ENCODE measurements at regions not wholly inside any gene's neighbourhood (a gene's known extent, or its start where the extent isn't known, plus 50 kb on each side); places are given as distances from the start of the nearest gene placed in this dataset.
"Not testable (repeated sequence)": the region's sequence is repeated elsewhere in the genome, so short reads cannot be mapped to it uniquely, and the experiment has no call there.

- no peak for DNase-seq
These were observed 60.2 kb downstream of the LSMEM1 start for GRCh38 chr7:112540839-112541577.

GRCh38 chr7:112546723-112547513 lies 66.1 kb downstream of the LSMEM1 start:
- no peak for DNase-seq

- DNase-seq, result no peak
These were observed 67.1 kb downstream of the LSMEM1 start for GRCh38 chr7:112547916-112548315.

- peak; percentile 48 for DNase-seq
These were observed 69.8 kb downstream of the LSMEM1 start for GRCh38 chr7:112550468-112551060.

- DNase-seq, result not testable (repeated sequence)
These were observed 70.7 kb downstream of the LSMEM1 start for GRCh38 chr7:112551521-112551920.

GRCh38 chr7:112554591-112554990 lies 73.8 kb downstream of the LSMEM1 start:
- no peak for DNase-seq

DNA sequence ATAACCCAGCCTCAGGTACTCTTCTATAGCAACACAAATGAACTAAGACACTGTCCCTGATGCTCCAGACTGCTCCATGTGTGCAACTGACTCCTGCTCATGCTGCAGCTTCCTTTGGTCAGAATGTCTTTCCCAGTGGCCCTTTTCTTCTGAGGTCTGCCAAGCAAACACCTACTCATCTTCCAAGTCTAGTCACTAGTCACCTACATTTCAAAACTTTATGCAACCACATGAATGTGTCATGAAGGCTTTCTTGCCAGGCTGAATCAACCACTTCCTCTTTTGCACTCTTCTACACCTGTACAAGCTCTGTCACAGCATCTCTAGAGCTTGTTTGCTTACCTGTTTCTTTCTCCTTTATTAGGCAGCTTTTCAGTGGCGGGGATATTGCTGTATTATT lies 75.8 kb downstream of the LSMEM1 start:
- DNase-seq, result no peak

- DNase-seq, result no peak
These were observed 85.9 kb downstream of the LSMEM1 start for GRCh38 chr7:112566442-112567324.

GRCh38 chr7:112567388-112567787 lies 86.6 kb downstream of the LSMEM1 start:
- DNase-seq, result no peak

DNA sequence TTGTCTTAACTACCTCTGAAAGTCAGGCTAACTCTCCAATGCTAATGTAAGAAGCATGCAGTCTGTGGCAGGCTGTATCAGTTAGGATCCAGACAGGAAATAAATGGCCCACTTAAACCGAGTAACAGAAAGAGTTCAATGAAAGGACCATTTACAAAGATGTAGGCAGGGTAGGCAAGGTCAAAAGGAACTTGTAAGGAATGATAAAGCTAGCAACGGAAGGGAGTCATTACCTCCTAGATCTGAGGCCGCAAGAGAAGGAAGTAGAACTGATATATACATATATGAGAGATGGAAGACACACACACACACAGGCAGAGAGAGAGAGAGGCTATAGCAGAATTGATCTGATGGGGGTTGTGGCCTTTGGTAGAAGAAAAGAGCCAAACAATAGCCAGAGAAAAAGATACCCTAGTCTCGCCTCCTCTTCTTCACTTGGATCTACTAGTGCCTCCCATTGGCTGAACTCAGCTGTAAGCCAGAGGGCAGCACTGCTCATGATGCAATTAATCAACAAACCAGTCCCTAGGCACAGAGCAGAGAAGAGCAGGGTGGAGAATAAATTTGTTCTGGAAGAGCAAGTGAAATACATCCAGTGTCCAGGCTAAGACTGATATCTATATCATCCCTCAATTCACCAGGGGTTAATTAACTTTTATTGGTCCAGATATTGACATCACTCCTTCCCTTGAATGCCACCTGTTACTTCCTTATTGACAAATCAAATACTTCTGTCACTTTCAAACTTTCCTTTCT lies 91.2 kb downstream of the LSMEM1 start:
- DNase-seq, result no peak

- DNase-seq, result peak; percentile 68
These were observed 92.0 kb downstream of the LSMEM1 start for GRCh38 chr7:112572669-112573301.

DNA sequence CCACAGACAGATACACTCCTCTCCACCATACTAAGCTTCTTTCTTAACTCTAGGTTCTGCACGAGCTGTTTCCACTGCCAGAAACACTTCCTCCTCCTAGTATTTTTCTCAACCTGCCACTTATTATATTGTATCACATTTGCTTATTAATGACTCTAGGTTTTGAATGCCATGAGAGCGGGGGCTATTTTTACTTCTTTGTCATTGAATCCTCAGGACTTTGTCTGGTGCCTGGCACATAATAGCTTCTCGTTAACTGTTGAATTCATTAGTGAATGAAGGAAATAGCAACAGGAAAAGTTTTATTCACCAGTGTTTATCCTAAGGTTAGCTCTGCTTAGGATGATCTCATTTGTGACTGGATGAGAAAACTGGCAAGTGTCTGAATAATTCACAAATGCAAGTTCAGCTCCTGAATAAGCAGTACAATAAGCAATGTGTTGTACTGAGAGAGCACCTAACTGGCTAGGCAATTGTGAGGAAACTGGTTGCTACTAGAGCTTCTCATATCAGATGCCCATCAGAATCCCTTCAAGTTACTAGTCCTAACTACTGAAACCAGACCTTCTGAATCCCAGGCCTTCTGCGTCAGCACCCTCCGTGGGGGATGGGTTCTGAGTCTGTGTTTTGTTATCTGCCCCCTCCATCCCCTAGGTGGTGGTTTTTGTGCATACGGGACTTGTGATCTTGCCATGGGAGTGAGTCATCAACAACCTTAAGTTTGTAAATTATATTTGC lies 92.7 kb downstream of the LSMEM1 start:
- no peak for DNase-seq

GRCh38 chr7:112575864-112576263 lies 95.1 kb downstream of the LSMEM1 start:
- no peak for DNase-seq

- no peak for DNase-seq
These were observed 98.6 kb downstream of the LSMEM1 start for GRCh38 chr7:112579388-112579787.

DNA sequence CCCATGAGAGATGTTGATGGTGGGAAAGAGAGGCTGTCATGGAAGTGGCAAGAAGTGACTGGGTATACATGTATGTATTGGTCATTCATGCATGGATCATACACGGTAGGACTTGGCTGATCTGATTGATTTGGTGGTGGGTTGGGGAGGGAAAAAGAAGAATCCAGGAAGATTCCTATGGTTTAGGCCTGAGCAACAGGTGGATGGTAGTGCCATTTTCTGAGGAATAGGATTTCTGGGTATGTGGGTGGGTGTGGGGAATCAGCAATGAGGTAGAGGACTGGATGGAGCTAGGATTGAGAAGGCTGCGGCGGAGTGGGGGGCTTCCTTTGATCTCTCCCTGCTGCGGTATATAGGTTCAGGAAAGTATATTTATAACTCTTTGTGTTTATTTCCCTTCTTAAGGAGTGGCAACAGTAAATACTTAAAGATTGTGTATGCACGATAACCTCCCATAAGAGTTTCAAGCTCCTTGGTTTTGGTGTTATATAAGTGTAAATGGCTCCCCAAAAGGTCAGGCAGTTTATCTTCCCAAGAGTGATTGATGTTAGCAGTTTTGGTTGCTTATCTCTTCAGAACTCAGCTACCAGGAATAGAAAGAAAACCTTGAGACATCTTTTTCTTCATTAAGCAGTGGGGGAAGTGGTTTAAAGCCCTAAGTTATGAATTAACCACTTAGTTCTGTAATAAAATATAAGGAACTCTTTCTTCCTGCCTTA lies 100.1 kb downstream of the LSMEM1 start:
- no peak for DNase-seq

DNA sequence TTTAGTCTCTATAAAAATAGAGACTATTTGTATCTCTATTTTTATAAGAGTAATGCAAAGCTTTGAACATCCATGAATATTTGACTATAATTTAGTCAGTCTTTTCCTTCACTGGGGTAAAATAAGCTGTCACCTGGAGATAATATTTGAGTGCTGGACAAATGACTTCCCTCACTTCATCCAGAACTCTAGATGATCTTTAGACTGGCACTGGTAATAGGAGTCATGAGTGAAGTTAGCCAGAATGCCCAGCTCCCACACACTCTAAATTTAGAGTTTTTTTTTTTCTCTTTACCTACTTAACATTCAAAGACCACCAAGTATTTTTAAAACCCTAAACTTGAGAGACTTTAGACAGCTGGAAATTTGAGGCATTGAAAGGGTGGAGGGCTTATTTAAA lies 100.7 kb downstream of the LSMEM1 start:
- DNase-seq, result no peak

DNA sequence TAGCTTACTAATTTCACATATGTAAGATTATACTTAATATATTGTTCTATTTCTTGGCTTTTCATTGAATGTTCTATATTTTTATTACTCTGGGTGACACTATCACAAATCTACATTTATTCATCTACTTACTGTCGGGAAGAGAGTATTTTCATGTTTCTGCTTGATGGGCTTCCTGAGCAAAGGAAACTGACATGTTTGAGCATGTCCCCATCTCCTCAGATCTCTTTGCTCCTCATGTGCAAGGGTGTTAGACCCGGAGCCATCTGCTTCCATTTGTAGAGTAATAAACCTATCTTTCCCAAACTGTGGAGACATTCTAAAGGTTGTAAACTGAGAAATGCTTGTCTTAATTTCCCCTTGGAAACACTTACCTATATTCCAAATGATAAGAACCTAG lies 103.5 kb downstream of the LSMEM1 start:
- no peak for DNase-seq

- no peak for DNase-seq
These were observed 106.7 kb downstream of the LSMEM1 start for GRCh38 chr7:112587504-112587903.

DNA sequence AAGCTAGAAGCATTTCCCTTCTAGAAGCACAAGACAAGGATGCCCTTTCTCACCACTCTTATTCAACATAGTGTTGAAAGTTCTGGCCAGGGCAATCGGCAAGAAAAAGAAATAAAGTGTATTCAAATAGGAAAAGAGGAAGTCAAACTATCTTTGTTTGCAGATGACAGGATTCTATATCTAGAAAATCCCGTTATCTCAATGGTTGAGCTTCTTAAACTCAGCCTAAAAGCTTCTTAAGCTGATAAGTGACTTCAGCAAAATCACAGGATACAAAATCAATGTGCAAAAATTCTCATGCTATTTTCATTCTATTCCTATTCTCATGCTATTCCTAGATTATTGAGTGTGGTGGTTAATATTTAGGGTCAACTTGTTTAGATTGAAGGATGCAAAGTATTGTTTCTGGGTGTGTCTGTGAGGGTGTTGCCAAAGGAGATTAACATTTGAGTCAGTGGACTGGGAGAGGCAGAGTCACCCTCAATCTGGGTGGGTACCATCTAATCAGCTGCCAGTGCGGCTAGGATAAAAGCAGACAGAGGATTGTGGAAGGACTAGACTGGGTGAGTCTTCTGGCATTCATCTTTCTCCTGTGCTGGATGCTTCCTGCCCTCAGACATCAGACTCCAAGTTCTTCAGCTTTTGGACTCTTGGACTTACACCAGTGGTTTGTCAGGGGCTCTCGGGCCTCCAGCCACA lies 111.9 kb downstream of the LSMEM1 start:
- DNase-seq, result not testable (repeated sequence)

DNA sequence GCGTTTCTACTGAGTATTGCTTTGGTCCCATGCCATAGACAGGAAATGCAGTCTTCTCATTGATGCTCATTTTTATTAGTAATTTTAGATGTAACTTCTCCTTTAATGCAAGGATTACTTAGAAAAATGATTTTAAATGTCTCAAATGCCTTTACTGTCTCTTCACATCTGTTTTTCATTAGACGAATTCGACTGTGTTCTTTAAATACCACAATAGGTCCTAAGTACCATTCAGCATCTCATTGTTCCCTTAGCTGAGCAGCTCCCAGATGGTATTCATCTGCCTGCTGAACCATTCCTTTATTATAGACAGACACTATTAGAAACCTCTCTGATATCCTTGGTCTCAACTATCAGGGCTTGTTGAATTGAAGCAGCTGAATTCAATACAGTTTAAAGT lies 113.6 kb downstream of the LSMEM1 start:
- DNase-seq, result no peak
